22Rv1 (cell line): ENCODE measurements at regions not wholly inside any gene's neighbourhood (a gene's known extent, or its start where the extent isn't known, plus 50 kb on each side); places are given as distances from the start of the nearest gene placed in this dataset.
"Not testable (repeated sequence)": the region's sequence is repeated elsewhere in the genome, so short reads cannot be mapped to it uniquely, and the experiment has no call there.

Experiments
- ZFX ChIP-seq: fragments of 450-650 bp; IDR thresholded peaks from 2 replicates; pipeline ENCODE4 v1.6.1; 2017; ENCODE audit warnings: antibody characterized with exemption, borderline replicate concordance
- TF ChIP-seq, protein P1 (sequence below): fragments of 450-650 bp; IDR thresholded peaks from 2 replicates; pipeline ENCODE4 v1.5.1; 2017; ENCODE audit warnings: mild to moderate bottlenecking

GRCh38 chr12:67049199-67049598 lies 220.0 kb upstream of the CAND1 start:
- TF ChIP-seq, protein P1, sequence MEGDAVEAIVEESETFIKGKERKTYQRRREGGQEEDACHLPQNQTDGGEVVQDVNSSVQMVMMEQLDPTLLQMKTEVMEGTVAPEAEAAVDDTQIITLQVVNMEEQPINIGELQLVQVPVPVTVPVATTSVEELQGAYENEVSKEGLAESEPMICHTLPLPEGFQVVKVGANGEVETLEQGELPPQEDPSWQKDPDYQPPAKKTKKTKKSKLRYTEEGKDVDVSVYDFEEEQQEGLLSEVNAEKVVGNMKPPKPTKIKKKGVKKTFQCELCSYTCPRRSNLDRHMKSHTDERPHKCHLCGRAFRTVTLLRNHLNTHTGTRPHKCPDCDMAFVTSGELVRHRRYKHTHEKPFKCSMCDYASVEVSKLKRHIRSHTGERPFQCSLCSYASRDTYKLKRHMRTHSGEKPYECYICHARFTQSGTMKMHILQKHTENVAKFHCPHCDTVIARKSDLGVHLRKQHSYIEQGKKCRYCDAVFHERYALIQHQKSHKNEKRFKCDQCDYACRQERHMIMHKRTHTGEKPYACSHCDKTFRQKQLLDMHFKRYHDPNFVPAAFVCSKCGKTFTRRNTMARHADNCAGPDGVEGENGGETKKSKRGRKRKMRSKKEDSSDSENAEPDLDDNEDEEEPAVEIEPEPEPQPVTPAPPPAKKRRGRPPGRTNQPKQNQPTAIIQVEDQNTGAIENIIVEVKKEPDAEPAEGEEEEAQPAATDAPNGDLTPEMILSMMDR = not testable (repeated sequence)
- not testable (repeated sequence) for TF ChIP-seq ZFX
